ENCODE measurements at regions not wholly inside any gene's neighbourhood (a gene's known extent, or its start where the extent isn't known, plus 50 kb on each side); places are given as distances from the start of the nearest gene placed in this dataset.
"Not testable (repeated sequence)": the region's sequence is repeated elsewhere in the genome, so short reads cannot be mapped to it uniquely, and the experiment has no call there.

- POLR2A ChIA-PET = no interaction called here
- CTCF ChIA-PET = interaction anchor here (0.5 kb wide), 1 partner anchor 1919 kb away, joined by 3 read pairs; no protein-coding TSS in a partner anchor
These were observed 89.3 kb upstream of the TANK start for GRCh38 chr2:161070693-161071479.

GRCh38 chr2:161072436-161072835 lies 87.8 kb upstream of the TANK start:
- POLR2A ChIA-PET, CTCF ChIA-PET: not testable (repeated sequence)

- ChIA-PET POLR2A (interaction anchor here (0.5 kb wide), 1 partner anchor 738 kb away, joined by 4 read pairs; no protein-coding TSS in a partner anchor), CTCF (no interaction called here)
These were observed 84.5 kb upstream of the TANK start for GRCh38 chr2:161075701-161076100.

GRCh38 chr2:161076936-161077335 lies 83.3 kb upstream of the TANK start:
- ChIA-PET POLR2A (interaction anchor here (1.0 kb wide), 1 partner anchor 89 kb away, joined by 3 read pairs; no protein-coding TSS in a partner anchor), CTCF (no interaction called here)

DNA sequence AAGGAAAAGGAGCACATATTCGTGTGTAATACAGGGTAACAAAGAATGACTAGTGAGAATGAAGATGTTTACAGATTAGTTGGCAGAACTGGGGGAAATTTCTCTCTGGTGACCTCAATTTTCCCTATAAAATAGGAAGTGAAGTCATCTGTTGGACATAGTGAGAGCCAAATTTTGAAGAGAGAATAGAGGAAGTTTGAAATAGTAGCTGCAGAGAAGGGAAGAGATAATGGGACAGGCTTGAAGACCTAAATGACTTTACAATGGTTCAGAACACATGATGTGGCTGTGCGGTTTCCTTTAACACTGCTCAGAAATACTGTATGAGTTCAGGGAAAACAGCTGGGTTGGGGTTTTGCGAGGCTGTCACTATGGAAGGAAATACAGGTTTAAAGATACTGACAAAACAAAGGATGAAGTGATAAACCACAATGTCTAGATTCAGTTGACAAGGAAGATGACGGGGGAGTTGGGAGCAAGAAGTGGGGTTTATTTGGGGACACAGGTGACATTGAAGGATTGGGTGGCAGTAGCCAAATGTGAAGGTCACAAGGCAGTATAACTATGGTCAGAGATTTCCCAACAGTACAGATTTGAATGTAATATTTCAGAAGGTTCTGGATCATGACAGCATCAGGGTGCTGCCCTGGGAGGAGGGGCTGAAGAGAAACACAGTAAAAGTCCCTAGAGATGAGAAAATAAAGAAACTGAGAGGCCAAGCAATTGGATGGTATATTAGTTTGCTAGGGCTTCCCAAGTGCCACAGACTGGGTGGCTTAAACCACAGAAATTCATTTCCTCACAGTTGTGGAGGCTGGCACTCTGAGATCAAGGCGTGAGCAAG lies 82.6 kb upstream of the TANK start:
- POLR2A ChIA-PET = interaction anchor here (1.0 kb wide), 1 partner anchor 89 kb away, joined by 3 read pairs; no protein-coding TSS in a partner anchor
- CTCF ChIA-PET = interaction anchor here (1.2 to 1.3 kb wide), 2 partner anchors 59 to 96 kb away, joined by 3 read pairs; no protein-coding TSS in a partner anchor

GRCh38 chr2:161078211-161078539 lies 82.1 kb upstream of the TANK start:
- POLR2A ChIA-PET = no interaction called here

DNA sequence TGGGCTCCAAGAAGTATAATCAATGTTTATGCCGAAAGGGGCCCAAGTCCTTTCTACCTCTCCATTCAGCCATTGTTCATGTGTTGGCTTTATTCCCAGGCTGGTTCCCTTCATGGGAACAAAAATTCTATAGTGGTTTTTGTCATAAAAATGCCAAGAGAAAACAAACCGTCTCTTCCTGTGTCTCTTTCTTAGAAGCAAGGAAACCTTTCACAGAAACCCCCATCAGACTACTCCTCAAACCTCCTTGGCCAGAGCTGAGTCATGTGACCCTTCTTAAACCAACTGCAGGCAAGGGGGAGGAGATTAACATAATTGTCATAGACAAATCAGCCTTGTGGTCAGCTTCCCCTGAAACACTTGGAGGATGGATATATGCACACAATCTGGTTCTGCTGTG lies 75.1 kb upstream of the TANK start:
- ChIA-PET CTCF (no interaction called here), POLR2A (no interaction called here)

More at GRCh38 chr2:161078211-161078539, 82.1 kb upstream of the TANK start:
- CTCF ChIA-PET = interaction anchor here (1.2 to 1.3 kb wide), 2 partner anchors 58 to 95 kb away, joined by 3 read pairs; no protein-coding TSS in a partner anchor

GRCh38 chr2:161088658-161089350 lies 71.4 kb upstream of the TANK start:
- ChIA-PET POLR2A (no interaction called here), CTCF (interaction anchor here (1.3 kb wide), 1 partner anchor 24 kb away, joined by 3 read pairs; no protein-coding TSS in a partner anchor)

- ChIA-PET POLR2A (no interaction called here), CTCF (no interaction called here)
These were observed 69.8 kb upstream of the TANK start for GRCh38 chr2:161090411-161090810.

- POLR2A ChIA-PET = no interaction called here
- CTCF ChIA-PET = no interaction called here
These were observed 64.9 kb upstream of the TANK start for GRCh38 chr2:161095314-161095713.

GRCh38 chr2:161096336-161096735 lies 63.9 kb upstream of the TANK start:
- CTCF ChIA-PET = no interaction called here
- POLR2A ChIA-PET = no interaction called here

- POLR2A ChIA-PET = no interaction called here
These were observed 63.1 kb upstream of the TANK start for GRCh38 chr2:161097157-161097556.

DNA sequence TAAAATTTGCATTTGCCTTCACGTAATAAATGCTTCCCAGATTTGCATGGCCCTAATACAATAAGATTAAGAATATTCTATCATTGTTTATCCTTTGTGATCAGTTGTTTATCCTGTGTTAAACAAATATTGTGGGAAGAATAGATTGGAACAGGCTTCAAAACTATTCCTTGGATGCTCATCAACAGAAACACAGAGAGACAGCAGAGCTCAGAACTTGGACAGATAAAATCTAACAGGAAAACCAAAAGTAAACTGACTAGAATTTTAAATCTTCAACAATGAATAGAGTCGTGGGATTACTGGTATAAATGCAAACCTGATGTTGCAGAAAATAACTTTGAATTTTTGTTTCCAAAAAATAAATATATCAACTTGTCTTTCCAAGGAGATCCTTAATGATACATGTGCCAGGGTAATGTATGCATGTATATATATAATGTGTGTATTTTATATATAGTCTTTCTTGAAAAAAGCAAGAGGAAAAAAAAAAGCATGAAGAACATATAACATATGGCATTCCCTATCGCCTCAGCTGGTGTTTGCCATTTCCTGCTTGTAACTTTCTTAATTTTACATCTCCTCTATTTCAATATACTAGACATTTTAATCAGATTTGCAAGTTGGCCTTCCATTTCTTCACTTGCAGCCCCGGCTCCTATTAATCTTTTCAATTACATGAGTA lies 59.9 kb upstream of the TANK start:
- ChIA-PET POLR2A (no interaction called here), CTCF (no interaction called here)

More at GRCh38 chr2:161097157-161097556, 63.1 kb upstream of the TANK start:
- CTCF ChIA-PET = interaction anchor here (0.6 kb wide), 1 partner anchor 91 kb away, joined by 3 read pairs; no protein-coding TSS in a partner anchor

GRCh38 chr2:161101406-161101805 lies 58.8 kb upstream of the TANK start:
- POLR2A ChIA-PET = no interaction called here
- CTCF ChIA-PET = no interaction called here

DNA sequence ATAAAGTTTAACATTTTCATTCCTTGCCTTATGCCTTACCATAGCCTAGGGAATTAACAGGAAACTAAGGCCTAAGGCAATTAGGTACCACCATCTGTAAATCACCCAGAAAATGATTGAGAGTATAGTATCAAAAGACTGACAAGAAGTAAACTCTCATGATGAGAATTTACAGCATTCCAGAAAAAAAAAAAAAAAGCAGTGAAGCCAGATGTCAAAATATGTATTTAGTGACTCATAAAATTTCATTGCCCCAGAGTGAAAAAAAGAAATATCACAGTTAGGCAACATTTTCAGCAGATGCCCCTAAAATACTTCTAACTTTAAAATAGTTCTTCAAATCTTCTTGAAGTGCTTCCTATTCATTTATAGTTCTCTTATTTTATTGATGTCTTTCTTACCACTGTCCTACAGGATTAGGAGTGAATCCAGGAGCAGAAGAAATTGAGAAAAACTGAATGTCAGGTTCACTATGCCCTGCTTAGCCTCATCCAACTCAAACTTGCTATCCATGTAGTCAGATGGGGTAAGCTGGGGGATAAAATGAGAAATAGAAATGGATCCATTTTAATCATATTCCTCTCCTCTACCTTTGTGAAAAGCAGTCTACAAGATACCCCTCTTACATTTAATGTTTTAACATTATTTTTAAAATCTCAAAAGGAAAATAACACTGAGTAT lies 57.3 kb upstream of the TANK start:
- ChIA-PET CTCF (no interaction called here), POLR2A (no interaction called here)

DNA sequence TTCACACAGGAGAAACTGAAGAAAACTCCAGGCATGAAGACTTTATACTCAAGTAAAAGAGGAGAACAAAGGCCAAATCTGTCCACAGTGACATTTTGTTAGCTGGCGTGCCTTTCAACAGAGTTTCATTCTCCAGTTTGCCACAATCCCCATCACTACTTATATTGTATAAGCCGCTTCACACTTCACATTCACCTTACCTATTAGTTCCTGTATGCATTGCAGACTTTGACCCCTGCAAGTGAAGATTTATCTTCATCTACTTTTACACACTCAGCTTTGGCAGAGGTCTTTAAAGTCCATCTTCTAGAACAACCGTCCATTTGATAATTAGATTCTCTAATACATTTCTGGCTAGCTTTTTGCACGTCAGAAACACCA lies 56.8 kb upstream of the TANK start:
- POLR2A ChIA-PET = no interaction called here
- CTCF ChIA-PET = no interaction called here

DNA sequence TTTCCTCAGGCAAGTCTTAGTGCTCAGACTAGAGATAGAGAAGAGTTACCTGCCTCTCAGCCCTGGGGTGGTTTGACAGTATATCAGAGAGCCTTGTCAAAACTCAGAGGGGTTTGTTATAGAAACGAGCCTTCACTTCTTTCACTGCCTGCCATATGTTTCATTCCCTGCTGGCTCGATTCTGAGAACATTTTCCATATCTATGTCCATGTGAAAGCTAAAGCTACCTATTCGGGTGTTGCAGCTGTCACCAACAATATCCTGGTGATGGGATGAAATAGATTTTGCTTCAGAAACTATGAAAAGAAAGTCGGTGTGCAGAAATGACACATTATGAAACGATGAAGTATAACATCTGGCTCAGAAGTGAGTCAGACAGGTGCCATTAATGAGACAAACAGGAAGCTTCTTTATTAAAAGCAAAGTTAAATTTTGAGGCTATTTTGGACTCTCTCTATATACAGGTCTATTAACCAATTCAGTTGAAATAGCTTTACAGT lies 56.1 kb upstream of the TANK start:
- POLR2A ChIA-PET = no interaction called here
- CTCF ChIA-PET = interaction anchor here (0.8 to 1.0 kb wide), 2 partner anchors 15 to 18 kb away, joined by 3 read pairs; no protein-coding TSS in a partner anchor

DNA sequence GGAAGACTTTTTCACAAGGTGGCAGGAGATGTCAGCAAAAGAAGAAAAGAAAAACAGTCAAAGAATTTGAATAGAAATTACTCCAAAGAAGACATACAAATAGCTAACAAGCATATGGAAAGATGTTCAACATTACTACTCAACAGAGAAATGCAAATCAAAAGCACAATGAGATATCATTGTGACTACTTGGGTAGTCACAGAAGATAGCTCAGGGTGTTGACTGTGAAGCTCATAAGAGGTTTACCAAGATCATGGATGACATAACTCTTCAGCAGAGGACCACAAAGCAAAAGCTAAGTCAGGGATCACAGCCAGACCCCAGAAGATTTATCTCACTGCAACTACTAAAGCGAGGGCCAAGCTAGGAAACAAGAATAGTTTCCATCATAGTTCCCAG lies 53.0 kb upstream of the TANK start:
- POLR2A ChIA-PET = no interaction called here

More for the DNA sequence above, 53.0 kb upstream of the TANK start:
- CTCF ChIA-PET = no interaction called here
